ENCODE measurements at regions not wholly inside any gene's neighbourhood (a gene's known extent, or its start where the extent isn't known, plus 50 kb on each side); places are given as distances from the start of the nearest gene placed in this dataset.

DNA sequence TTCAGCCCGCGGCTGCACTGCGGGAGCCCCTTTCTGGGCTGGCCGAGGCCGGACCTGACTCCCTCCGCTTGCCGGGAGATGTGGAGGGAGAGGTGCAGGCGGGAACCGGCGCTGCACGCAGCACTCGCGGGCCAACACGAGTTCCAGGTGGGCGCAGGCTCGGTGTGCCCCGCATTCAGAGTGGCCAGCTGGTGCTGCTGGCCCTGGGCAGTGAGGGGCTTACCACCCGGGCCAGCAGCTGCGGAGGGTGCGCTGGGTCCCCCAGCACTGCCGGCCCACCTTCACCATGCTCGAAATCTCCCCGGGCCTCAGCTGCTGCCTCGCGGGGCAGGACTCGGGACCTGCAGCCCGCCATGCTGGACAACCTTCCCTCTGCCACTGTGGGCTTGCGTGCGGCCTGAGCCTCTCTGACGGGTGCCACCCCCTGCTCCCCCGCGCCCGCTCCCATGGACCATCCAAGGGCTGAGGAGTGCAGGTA, 733.5 kb upstream of the CCDC54 start:
- Histone ChIP-seq H3K9me3 (ENCODE audit: control insufficient read depth, low read depth, low read length) (peaks cover 8% of the 10 kb centered on the region), H3K27ac (ENCODE audit: low read length) (no peak overlapping the region), H3K27me3 (ENCODE audit: control insufficient read depth, insufficient read depth, low read length) (no peaks in the 10 kb centered on the region), H3K4me1 (ENCODE audit: control insufficient read depth, insufficient read depth, low read length) (no peaks in the 10 kb centered on the region), H3K36me3 (ENCODE audit: control insufficient read depth, insufficient read depth, low read length) (no peaks in the 10 kb centered on the region), H3K4me3 (ENCODE audit: low read length) (no peak overlapping the region)
- DNase-seq = no peak
- no CpG with 5 or more reads among the region's 33 CpGs for WGBS (ENCODE audit: insufficient coverage, low lambda C conversion rate)

DNA sequence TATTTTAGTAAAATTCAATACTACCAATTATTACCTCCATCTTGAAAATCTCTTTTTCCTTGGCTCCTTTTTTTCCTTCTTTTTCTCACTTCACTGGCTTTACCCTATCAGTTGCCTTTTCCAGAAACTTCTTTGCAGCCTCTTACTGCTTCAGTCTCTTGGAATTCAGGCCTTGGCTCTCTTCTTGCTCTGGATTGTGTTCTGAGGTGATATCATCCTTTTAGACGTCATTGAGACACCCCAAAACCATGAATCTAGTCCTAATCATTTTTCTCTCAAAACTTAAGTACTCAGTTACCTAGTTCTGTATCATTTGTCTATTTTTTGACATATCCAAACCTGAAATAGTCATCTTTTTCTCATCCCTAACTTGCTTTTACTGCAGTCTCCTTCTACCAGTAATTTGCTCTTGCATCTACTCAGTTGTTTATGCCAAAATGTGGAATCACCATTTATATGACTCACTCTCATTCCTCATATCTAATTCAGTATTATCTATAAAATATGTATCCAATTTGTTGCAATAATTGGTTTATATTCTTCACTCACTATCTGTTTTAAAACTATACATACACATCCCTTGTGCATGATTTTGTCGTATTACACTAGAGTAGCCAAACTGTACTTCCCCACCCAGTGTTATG, 703.2 kb upstream of the CCDC54 start:
- no peak overlapping the region for H3K4me3 ChIP-seq (ENCODE audit: low read length)
- no peaks in the 10 kb centered on the region for H3K27me3 ChIP-seq (ENCODE audit: control insufficient read depth, insufficient read depth, low read length)
- no peaks in the 10 kb centered on the region for H3K36me3 ChIP-seq (ENCODE audit: control insufficient read depth, insufficient read depth, low read length)
- no peaks in the 10 kb centered on the region for H3K4me1 ChIP-seq (ENCODE audit: control insufficient read depth, insufficient read depth, low read length)
- H3K9me3 ChIP-seq (ENCODE audit: control insufficient read depth, low read depth, low read length) = no peaks in the 10 kb centered on the region
- H3K27ac ChIP-seq (ENCODE audit: low read length) = no peak overlapping the region
- DNase-seq = no peak
- 100% methylated on average over 1 of the region's 2 CpGs for WGBS (ENCODE audit: insufficient coverage, low lambda C conversion rate)

DNA sequence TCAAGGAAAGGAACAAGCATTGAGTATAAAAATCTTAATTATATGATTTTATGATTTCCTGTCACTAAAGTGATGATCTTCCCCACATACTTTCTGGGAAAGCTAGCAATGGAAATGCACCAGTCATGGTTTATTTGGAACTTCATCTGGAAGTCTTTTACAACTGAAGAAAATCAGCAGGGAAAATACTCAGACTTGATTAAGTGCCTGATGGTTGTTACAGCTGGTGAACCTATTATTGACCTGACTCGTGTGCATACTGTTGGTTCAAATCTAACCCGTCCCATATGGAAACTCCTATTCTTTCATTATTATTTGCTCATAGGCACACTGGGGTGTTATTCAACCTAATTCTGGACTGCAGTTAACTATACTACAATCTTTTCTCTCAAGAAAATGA, 701.8 kb upstream of the CCDC54 start:
- H3K27ac ChIP-seq (ENCODE audit: low read length) = no peak overlapping the region
- 83% methylated on average over 2 of the region's 2 CpGs for WGBS (ENCODE audit: insufficient coverage, low lambda C conversion rate)
- DNase-seq = no peak
- no peaks in the 10 kb centered on the region for H3K36me3 ChIP-seq (ENCODE audit: control insufficient read depth, insufficient read depth, low read length)
- H3K9me3 ChIP-seq (ENCODE audit: control insufficient read depth, low read depth, low read length) = no peaks in the 10 kb centered on the region
- H3K4me1 ChIP-seq (ENCODE audit: control insufficient read depth, insufficient read depth, low read length) = no peaks in the 10 kb centered on the region
- H3K4me3 ChIP-seq (ENCODE audit: low read length) = no peak overlapping the region
- no peaks in the 10 kb centered on the region for H3K27me3 ChIP-seq (ENCODE audit: control insufficient read depth, insufficient read depth, low read length)

DNA sequence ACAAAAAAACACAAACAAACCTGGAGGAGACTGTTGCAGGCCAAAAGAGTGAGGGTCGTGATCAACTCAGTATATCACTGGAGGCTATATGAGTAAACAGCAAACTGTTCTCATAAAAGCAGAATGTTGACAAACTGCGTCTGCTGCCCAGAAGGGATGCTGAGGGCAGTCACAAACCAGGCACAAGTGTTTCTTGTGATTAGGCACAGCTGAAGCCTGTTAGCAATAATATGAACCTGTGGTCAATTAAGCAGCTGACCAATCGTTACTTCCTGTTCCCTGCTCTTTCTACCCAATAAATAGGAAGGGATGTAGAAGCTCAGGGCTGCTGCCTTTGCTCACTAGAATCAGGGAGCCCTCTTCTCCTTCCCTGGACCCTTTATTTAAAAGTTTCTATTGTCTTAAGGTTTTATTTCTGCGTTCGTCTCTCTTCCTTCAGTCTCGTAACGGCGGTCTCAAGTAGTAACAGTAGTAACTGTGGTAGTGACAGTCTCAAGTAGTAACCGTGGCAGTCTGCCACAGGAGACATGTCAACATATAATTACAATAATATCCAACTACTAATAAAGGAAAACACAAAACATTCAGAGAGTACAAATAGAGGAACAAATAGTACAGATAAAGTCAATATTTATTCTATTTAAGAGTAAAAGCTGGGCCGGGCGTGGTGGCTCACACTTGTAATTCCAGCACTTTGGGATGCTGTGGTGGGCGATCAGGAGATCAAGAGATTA, 698.4 kb upstream of the CCDC54 start:
- Histone ChIP-seq H3K4me3 (ENCODE audit: low read length) (no peak overlapping the region), H3K36me3 (ENCODE audit: control insufficient read depth, insufficient read depth, low read length) (no peaks in the 10 kb centered on the region), H3K27ac (ENCODE audit: low read length) (no peak overlapping the region), H3K27me3 (ENCODE audit: control insufficient read depth, insufficient read depth, low read length) (no peaks in the 10 kb centered on the region), H3K9me3 (ENCODE audit: control insufficient read depth, low read depth, low read length) (no peaks in the 10 kb centered on the region), H3K4me1 (ENCODE audit: control insufficient read depth, insufficient read depth, low read length) (no peaks in the 10 kb centered on the region)
- DNase-seq = no peak
- WGBS (ENCODE audit: insufficient coverage, low lambda C conversion rate) = 73% methylated on average over 4 of the region's 12 CpGs

DNA sequence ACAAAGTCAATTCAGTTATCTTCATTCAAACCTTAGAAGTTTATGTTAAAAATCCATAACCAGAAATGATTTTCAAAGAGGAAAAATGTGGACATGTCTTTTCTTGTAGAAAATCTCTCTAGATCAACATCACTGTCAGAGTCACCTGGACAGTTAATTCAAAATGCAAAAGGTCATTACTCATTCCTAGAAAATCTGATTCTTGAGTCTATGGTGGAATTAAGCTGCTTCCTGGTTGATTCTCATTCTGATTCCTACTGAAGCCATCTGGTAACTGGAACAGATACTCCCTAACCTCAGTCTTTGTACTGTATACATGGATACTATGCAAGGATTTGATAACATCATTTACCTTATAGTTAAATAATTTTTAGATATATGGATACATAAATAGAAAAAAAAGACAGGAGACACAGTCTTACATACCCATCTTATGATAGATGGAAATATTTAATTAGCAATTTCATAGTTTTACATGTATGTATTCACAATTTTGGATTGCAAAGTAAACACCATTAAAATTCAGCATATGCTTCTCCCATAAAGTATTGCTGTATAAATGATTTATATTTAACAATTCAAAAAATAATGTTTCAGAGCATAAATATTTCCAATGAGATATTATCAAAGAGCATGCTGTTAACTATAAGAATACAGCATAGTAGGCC, 693.2 kb upstream of the CCDC54 start:
- no peaks in the 10 kb centered on the region for H3K36me3 ChIP-seq (ENCODE audit: control insufficient read depth, insufficient read depth, low read length)
- no peak overlapping the region for H3K27ac ChIP-seq (ENCODE audit: low read length)
- no peaks in the 10 kb centered on the region for H3K4me1 ChIP-seq (ENCODE audit: control insufficient read depth, insufficient read depth, low read length)
- H3K27me3 ChIP-seq (ENCODE audit: control insufficient read depth, insufficient read depth, low read length) = no peaks in the 10 kb centered on the region
- DNase-seq = no peak
- no peak overlapping the region for H3K4me3 ChIP-seq (ENCODE audit: low read length)
- H3K9me3 ChIP-seq (ENCODE audit: control insufficient read depth, low read depth, low read length) = no peaks in the 10 kb centered on the region

DNA sequence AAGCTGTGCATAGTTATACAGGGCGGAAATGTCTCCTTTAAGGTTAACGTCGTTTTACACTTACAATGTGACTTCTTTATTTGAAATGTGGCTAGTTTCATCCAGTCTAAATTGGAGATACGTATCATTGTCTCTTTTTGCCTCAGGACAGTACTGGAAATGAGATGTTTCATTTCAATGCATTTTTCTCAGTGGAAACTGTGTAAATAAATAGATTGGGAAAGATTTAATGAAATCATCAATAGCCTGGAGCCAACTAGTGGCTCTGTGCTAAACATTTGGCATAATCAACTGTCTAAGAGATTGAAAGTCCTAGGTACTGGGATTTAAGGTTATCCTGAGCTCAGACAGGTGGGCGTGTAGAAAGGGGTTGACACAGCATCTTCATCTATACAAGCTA, 691.5 kb upstream of the CCDC54 start:
- WGBS (ENCODE audit: insufficient coverage, low lambda C conversion rate) = 100% methylated on average over 1 of the region's 5 CpGs
- no peak overlapping the region for H3K4me3 ChIP-seq (ENCODE audit: low read length)

DNA sequence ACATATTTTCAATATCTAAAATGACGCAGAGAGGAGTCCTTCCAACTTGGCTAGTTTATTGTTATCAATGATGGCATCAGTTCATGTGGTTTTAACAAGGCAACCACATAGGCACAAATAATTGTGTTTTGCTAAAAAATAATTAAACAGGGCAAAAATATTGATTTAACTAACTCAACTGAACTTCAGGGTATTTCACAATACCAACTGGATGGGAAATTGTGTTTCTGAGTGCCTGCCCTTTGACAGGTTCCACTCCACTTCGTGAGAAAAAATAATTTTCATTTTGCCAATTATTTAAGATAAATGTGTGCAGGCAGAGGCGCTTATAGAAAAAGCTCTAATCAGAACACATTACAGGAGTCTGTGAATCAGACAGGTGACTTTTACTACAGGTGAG, 689.3 kb upstream of the CCDC54 start:
- no peaks in the 10 kb centered on the region for H3K9me3 ChIP-seq (ENCODE audit: control insufficient read depth, low read depth, low read length)
- no peaks in the 10 kb centered on the region for H3K4me1 ChIP-seq (ENCODE audit: control insufficient read depth, insufficient read depth, low read length)
- DNase-seq = no peak
- H3K36me3 ChIP-seq (ENCODE audit: control insufficient read depth, insufficient read depth, low read length) = no peaks in the 10 kb centered on the region
- no peak overlapping the region for H3K4me3 ChIP-seq (ENCODE audit: low read length)
- WGBS (ENCODE audit: insufficient coverage, low lambda C conversion rate) = 100% methylated on average over 1 of the region's 3 CpGs
- no peak overlapping the region for H3K27ac ChIP-seq (ENCODE audit: low read length)
- H3K27me3 ChIP-seq (ENCODE audit: control insufficient read depth, insufficient read depth, low read length) = no peaks in the 10 kb centered on the region

More for the DNA sequence above, 691.5 kb upstream of the CCDC54 start:
- Histone ChIP-seq H3K36me3 (ENCODE audit: control insufficient read depth, insufficient read depth, low read length) (no peaks in the 10 kb centered on the region), H3K9me3 (ENCODE audit: control insufficient read depth, low read depth, low read length) (no peaks in the 10 kb centered on the region), H3K4me1 (ENCODE audit: control insufficient read depth, insufficient read depth, low read length) (no peaks in the 10 kb centered on the region), H3K27me3 (ENCODE audit: control insufficient read depth, insufficient read depth, low read length) (no peaks in the 10 kb centered on the region), H3K27ac (ENCODE audit: low read length) (no peak overlapping the region)
- no peak for DNase-seq

DNA sequence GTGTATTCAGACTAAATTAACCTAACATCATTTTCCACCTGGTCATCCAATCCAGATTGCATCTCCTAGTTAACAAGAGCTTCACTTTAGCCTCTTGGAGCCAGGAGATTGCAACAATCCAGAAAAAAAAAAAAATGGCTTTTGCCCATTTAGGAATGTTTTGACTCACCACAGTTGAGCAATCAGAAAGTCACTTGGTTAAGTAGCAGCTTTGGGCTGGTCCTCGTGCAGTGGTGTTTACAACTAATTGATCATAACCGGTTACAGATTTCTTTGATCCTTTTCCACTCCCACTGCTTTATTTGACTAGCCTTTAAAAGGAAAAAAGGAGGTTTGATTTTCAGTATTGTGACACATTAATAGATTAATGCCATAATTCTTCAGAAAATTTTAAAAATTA, 688.8 kb upstream of the CCDC54 start:
- Histone ChIP-seq H3K9me3 (ENCODE audit: control insufficient read depth, low read depth, low read length) (no peaks in the 10 kb centered on the region), H3K4me3 (ENCODE audit: low read length) (no peak overlapping the region), H3K36me3 (ENCODE audit: control insufficient read depth, insufficient read depth, low read length) (no peaks in the 10 kb centered on the region), H3K4me1 (ENCODE audit: control insufficient read depth, insufficient read depth, low read length) (no peaks in the 10 kb centered on the region), H3K27me3 (ENCODE audit: control insufficient read depth, insufficient read depth, low read length) (no peaks in the 10 kb centered on the region), H3K27ac (ENCODE audit: low read length) (no peak overlapping the region)
- no CpG with 5 or more reads among the region's 2 CpGs for whole genome bisulfite sequencing (ENCODE audit: insufficient coverage, low lambda C conversion rate)
- DNase-seq = no peak

DNA sequence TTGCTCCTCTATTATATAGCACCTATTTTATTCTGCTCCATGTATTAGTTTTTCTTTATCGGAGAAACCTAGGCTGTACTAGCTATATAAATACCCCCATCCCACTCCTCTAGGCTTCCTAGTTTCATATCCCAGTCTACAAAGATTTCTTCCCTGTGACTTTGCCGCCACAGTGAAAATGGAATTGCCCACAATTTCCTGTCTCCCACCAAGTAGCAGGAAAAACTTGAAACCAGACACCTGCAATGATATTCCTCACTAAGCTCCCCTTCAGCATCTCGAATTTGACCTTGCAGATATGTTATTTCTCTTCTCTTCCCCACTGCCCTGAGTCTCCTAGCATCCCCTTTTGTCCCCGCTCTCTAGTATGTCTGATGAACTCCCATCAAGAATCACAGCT, 685.8 kb upstream of the CCDC54 start:
- Histone ChIP-seq H3K36me3 (ENCODE audit: control insufficient read depth, insufficient read depth, low read length) (no peaks in the 10 kb centered on the region), H3K4me1 (ENCODE audit: control insufficient read depth, insufficient read depth, low read length) (no peaks in the 10 kb centered on the region), H3K27me3 (ENCODE audit: control insufficient read depth, insufficient read depth, low read length) (no peaks in the 10 kb centered on the region), H3K4me3 (ENCODE audit: low read length) (no peak overlapping the region), H3K9me3 (ENCODE audit: control insufficient read depth, low read depth, low read length) (no peaks in the 10 kb centered on the region), H3K27ac (ENCODE audit: low read length) (no peak overlapping the region)
- no peak for DNase-seq
- WGBS (ENCODE audit: insufficient coverage, low lambda C conversion rate) = 80% methylated on average over 3 of the region's 4 CpGs

DNA sequence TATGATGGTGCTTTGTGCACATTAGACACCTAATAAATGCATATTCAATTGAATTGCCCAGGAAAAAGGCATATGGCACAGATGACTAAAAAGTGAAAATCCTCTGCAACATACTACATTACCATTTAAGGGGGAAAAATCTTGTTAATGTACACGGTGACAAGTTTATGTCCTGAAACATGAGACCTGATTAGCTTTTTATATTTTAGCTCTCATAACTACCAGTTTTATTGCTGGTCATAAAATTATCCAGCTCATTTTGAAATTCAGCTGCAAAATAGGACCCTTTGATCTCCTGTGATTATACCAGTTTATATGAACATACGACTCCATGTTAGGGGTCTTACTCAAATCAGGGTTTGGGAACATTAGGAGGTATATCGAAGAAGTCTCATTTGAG, 684.6 kb upstream of the CCDC54 start:
- Histone ChIP-seq H3K4me1 (ENCODE audit: control insufficient read depth, insufficient read depth, low read length) (no peaks in the 10 kb centered on the region), H3K9me3 (ENCODE audit: control insufficient read depth, low read depth, low read length) (no peaks in the 10 kb centered on the region), H3K36me3 (ENCODE audit: control insufficient read depth, insufficient read depth, low read length) (no peaks in the 10 kb centered on the region), H3K27ac (ENCODE audit: low read length) (no peak overlapping the region), H3K27me3 (ENCODE audit: control insufficient read depth, insufficient read depth, low read length) (no peaks in the 10 kb centered on the region), H3K4me3 (ENCODE audit: low read length) (no peak overlapping the region)
- WGBS (ENCODE audit: insufficient coverage, low lambda C conversion rate) = no CpG with 5 or more reads among the region's 3 CpGs
- DNase-seq = no peak
